Activated CD4-positive, alpha-beta memory T cell treated with anti-CD3 and anti-CD28 coated beads, Interleukin-2, amount 10 ng/mL, durations not matched to agents 7 days and 5 days (primary cell): ENCODE measurements at regions not wholly inside any gene's neighbourhood (a gene's known extent, or its start where the extent isn't known, plus 50 kb on each side); places are given as distances from the start of the nearest gene placed in this dataset.
"Not testable (repeated sequence)": the region's sequence is repeated elsewhere in the genome, so short reads cannot be mapped to it uniquely, and the experiment has no call there.

ENCODE experiments used
- CTCF ChIA-PET: fragments of 350-600 bp; sonication (Branson Sonifier 250); formaldehyde crosslinking; loops from one replicate; lab custom pipeline; 2021; ENCODE audit warnings: antibody characterized with exemption, inconsistent platforms; lab: Charles Lee
- POLR2A ChIA-PET: fragments of 350-600 bp; sonication (Branson Sonifier 250); formaldehyde crosslinking; loops from one replicate; lab custom pipeline; 2021; ENCODE audit warnings: antibody characterized with exemption; lab: Charles Lee
- DNase-seq: peaks from one replicate; pipeline ENCODE4 v3.0.0-alpha.2; 2020
- H3K27ac Mint-ChIP-seq: one replicate; pipeline ENCODE4 v1.8.0; 2021; ENCODE audit warnings: mild to moderate bottlenecking, mixed read lengths
- H3K27me3 Mint-ChIP-seq: one replicate; pipeline ENCODE4 v1.8.0; 2021; ENCODE audit warnings: mixed read lengths
- H3K36me3 Mint-ChIP-seq: one replicate; pipeline ENCODE4 v1.8.0; 2021; ENCODE audit warnings: low read depth, mixed read lengths
- H3K4me1 Mint-ChIP-seq: one replicate; pipeline ENCODE4 v1.8.0; 2021; ENCODE audit warnings: mixed read lengths
- H3K4me3 Mint-ChIP-seq: one replicate; pipeline ENCODE4 v1.8.0; 2021; ENCODE audit warnings: mild to moderate bottlenecking, mixed read lengths
- H3K9me3 Mint-ChIP-seq: one replicate; pipeline ENCODE4 v1.8.0; 2021; ENCODE audit warnings: mixed read lengths

GRCh38 chr2:12896318-12896982 lies 179.7 kb downstream of the TRIB2 start:
- ChIA-PET CTCF (interaction anchor here (0.7 to 1.0 kb wide), 3 partner anchors 12 to 179 kb away, joined by 3 to 4 read pairs (median 3); no protein-coding TSS in a partner anchor), POLR2A (no interaction called here)

GRCh38 chr2:12897181-12897580 lies 180.4 kb downstream of the TRIB2 start:
- no peak for DNase-seq
- no peaks in the 10 kb centered on the region for H3K36me3 Mint-ChIP-seq
- H3K4me3 Mint-ChIP-seq, result no peak overlapping the region
- H3K27ac Mint-ChIP-seq, result no peak overlapping the region
- ChIA-PET CTCF (interaction anchor here (0.9 to 1.5 kb wide), 2 partner anchors 34 to 180 kb away, joined by 3 to 6 read pairs; no protein-coding TSS in a partner anchor), POLR2A (no interaction called here)
- H3K9me3 Mint-ChIP-seq, result peaks cover 5% of the 10 kb centered on the region
- no peaks in the 10 kb centered on the region for H3K27me3 Mint-ChIP-seq
- peaks cover 9% of the 10 kb centered on the region for H3K4me1 Mint-ChIP-seq

More at GRCh38 chr2:12896318-12896982, 179.7 kb downstream of the TRIB2 start:
- DNase-seq, result no peak
- Mint-ChIP-seq H3K9me3 (peaks cover 5% of the 10 kb centered on the region), H3K27ac (no peak overlapping the region), H3K27me3 (peaks cover 2% of the 10 kb centered on the region), H3K36me3 (no peaks in the 10 kb centered on the region), H3K4me1 (peaks cover 9% of the 10 kb centered on the region), H3K4me3 (no peak overlapping the region)

- H3K27me3 Mint-ChIP-seq, result no peaks in the 10 kb centered on the region
- CTCF ChIA-PET, result no interaction called here
- no peaks in the 10 kb centered on the region for H3K9me3 Mint-ChIP-seq
- DNase-seq, result no peak
- no peaks in the 10 kb centered on the region for H3K36me3 Mint-ChIP-seq
- POLR2A ChIA-PET, result no interaction called here
- H3K27ac Mint-ChIP-seq, result no peak overlapping the region
- no peak overlapping the region for H3K4me3 Mint-ChIP-seq
- H3K4me1 Mint-ChIP-seq, result no peaks in the 10 kb centered on the region
These were observed 186.5 kb downstream of the TRIB2 start for GRCh38 chr2:12903272-12903671.

- no peak overlapping the region for H3K27ac Mint-ChIP-seq
- no peaks in the 10 kb centered on the region for H3K36me3 Mint-ChIP-seq
- POLR2A ChIA-PET, result no interaction called here
- DNase-seq, result no peak
- no peaks in the 10 kb centered on the region for H3K9me3 Mint-ChIP-seq
- CTCF ChIA-PET, result interaction anchor here (1.3 kb wide), 1 partner anchor 21 kb away, joined by 5 read pairs; no protein-coding TSS in a partner anchor
- no peak overlapping the region for H3K4me3 Mint-ChIP-seq
- no peaks in the 10 kb centered on the region for H3K4me1 Mint-ChIP-seq
- peaks cover 5% of the 10 kb centered on the region for H3K27me3 Mint-ChIP-seq
These were observed 193.7 kb downstream of the TRIB2 start for GRCh38 chr2:12910431-12910830.

GRCh38 chr2:12915787-12916186 lies 199.1 kb downstream of the TRIB2 start:
- CTCF ChIA-PET, result no interaction called here
- H3K27ac Mint-ChIP-seq, result no peak overlapping the region
- H3K9me3 Mint-ChIP-seq, result no peaks in the 10 kb centered on the region
- DNase-seq, result no peak
- no peak overlapping the region for H3K4me3 Mint-ChIP-seq
- no peaks in the 10 kb centered on the region for H3K4me1 Mint-ChIP-seq
- POLR2A ChIA-PET, result no interaction called here
- H3K27me3 Mint-ChIP-seq, result peaks cover 6% of the 10 kb centered on the region
- no peaks in the 10 kb centered on the region for H3K36me3 Mint-ChIP-seq

- no peaks in the 10 kb centered on the region for H3K4me1 Mint-ChIP-seq
- no peak overlapping the region for H3K27ac Mint-ChIP-seq
- CTCF ChIA-PET, result interaction anchor here (0.6 to 1.2 kb wide), 2 partner anchors 14 to 262 kb away, joined by 3 read pairs; no protein-coding TSS in a partner anchor
- no peak overlapping the region for H3K4me3 Mint-ChIP-seq
- no peak for DNase-seq
- POLR2A ChIA-PET, result no interaction called here
- no peaks in the 10 kb centered on the region for H3K9me3 Mint-ChIP-seq
- H3K36me3 Mint-ChIP-seq, result no peaks in the 10 kb centered on the region
- H3K27me3 Mint-ChIP-seq, result peaks cover 6% of the 10 kb centered on the region
These were observed 201.6 kb downstream of the TRIB2 start for GRCh38 chr2:12918138-12918834.

GRCh38 chr2:12918835-12919445 lies 202.2 kb downstream of the TRIB2 start:
- Mint-ChIP-seq H3K36me3 (no peaks in the 10 kb centered on the region), H3K27ac (no peak overlapping the region), H3K4me1 (no peaks in the 10 kb centered on the region), H3K4me3 (no peak overlapping the region), H3K27me3 (peaks cover 6% of the 10 kb centered on the region), H3K9me3 (no peaks in the 10 kb centered on the region)
- DNase-seq, result no peak
- CTCF ChIA-PET, result interaction anchor here (0.6 to 1.2 kb wide), 2 partner anchors 13 to 263 kb away, joined by 3 read pairs; no protein-coding TSS in a partner anchor
- POLR2A ChIA-PET, result no interaction called here

GRCh38 chr2:12921321-12921720 lies 204.6 kb downstream of the TRIB2 start:
- Mint-ChIP-seq H3K4me1 (no peaks in the 10 kb centered on the region), H3K36me3 (no peaks in the 10 kb centered on the region), H3K4me3 (no peak overlapping the region), H3K27me3 (no peaks in the 10 kb centered on the region), H3K9me3 (no peaks in the 10 kb centered on the region), H3K27ac (no peak overlapping the region)
- ChIA-PET CTCF (interaction anchor here (2.9 kb wide), 1 partner anchor 10 kb away, joined by 14 read pairs; no protein-coding TSS in a partner anchor), POLR2A (no interaction called here)
- no peak for DNase-seq

GRCh38 chr2:12923907-12924610 lies 207.3 kb downstream of the TRIB2 start:
- no peak overlapping the region for H3K4me3 Mint-ChIP-seq
- ChIA-PET POLR2A (no interaction called here), CTCF (no interaction called here)
- no peak overlapping the region for H3K27ac Mint-ChIP-seq
- no peaks in the 10 kb centered on the region for H3K36me3 Mint-ChIP-seq
- peaks cover 2% of the 10 kb centered on the region for H3K9me3 Mint-ChIP-seq
- no peak for DNase-seq
- H3K4me1 Mint-ChIP-seq, result peaks cover 11% of the 10 kb centered on the region
- peaks cover 5% of the 10 kb centered on the region for H3K27me3 Mint-ChIP-seq

- H3K27me3 Mint-ChIP-seq, H3K9me3 Mint-ChIP-seq, POLR2A ChIA-PET, H3K4me3 Mint-ChIP-seq, H3K36me3 Mint-ChIP-seq, H3K27ac Mint-ChIP-seq, DNase-seq: not testable (repeated sequence)
- CTCF ChIA-PET, result interaction anchor here (0.7 kb wide), 1 partner anchor 81 kb away, joined by 4 read pairs; no protein-coding TSS in a partner anchor
- peaks cover 11% of the 10 kb centered on the region for H3K4me1 Mint-ChIP-seq
These were observed 209.9 kb downstream of the TRIB2 start for GRCh38 chr2:12926641-12927040.

GRCh38 chr2:12928197-12928774 lies 211.6 kb downstream of the TRIB2 start:
- CTCF ChIA-PET, result interaction anchor here (0.9 kb wide), 2 partner anchors 71 to 210 kb away, joined by 4 to 5 read pairs; no protein-coding TSS in a partner anchor
- peaks cover 2% of the 10 kb centered on the region for H3K9me3 Mint-ChIP-seq
- H3K27me3 Mint-ChIP-seq, result peaks cover 5% of the 10 kb centered on the region
- H3K27ac Mint-ChIP-seq, result no peak overlapping the region
- POLR2A ChIA-PET, result no interaction called here
- DNase-seq, result no peak
- peaks cover 11% of the 10 kb centered on the region for H3K4me1 Mint-ChIP-seq
- H3K36me3 Mint-ChIP-seq, result no peaks in the 10 kb centered on the region
- H3K4me3 Mint-ChIP-seq, result no peak overlapping the region

- no peak overlapping the region for H3K4me3 Mint-ChIP-seq
- H3K4me1 Mint-ChIP-seq, result peaks cover 11% of the 10 kb centered on the region
- no peaks in the 10 kb centered on the region for H3K36me3 Mint-ChIP-seq
- CTCF ChIA-PET, result interaction anchor here (0.9 to 7.1 kb wide), 6 partner anchors 21 to 211 kb away, joined by 3 to 41 read pairs (median 14); no protein-coding TSS in a partner anchor
- H3K27ac Mint-ChIP-seq, result no peak overlapping the region
- POLR2A ChIA-PET, result interaction anchor here (1.2 kb wide), 1 partner anchor 201 kb away, joined by 3 read pairs; no protein-coding TSS in a partner anchor
- peaks cover 7% of the 10 kb centered on the region for H3K27me3 Mint-ChIP-seq
- peaks cover 2% of the 10 kb centered on the region for H3K9me3 Mint-ChIP-seq
- DNase-seq, result no peak
These were observed 212.2 kb downstream of the TRIB2 start for GRCh38 chr2:12928775-12929401.
